NCI-H1930 (cell line): ENCODE measurements at regions not wholly inside any gene's neighbourhood (a gene's known extent, or its start where the extent isn't known, plus 50 kb on each side); places are given as distances from the start of the nearest gene placed in this dataset.
"Not testable (repeated sequence)": the region's sequence is repeated elsewhere in the genome, so short reads cannot be mapped to it uniquely, and the experiment has no call there.

Source experiments
- DNase-seq, 2 experiments: peaks; one replicate each; lab custom pipeline; 2025; lab: John Stamatoyannopoulos, UW

DNA sequence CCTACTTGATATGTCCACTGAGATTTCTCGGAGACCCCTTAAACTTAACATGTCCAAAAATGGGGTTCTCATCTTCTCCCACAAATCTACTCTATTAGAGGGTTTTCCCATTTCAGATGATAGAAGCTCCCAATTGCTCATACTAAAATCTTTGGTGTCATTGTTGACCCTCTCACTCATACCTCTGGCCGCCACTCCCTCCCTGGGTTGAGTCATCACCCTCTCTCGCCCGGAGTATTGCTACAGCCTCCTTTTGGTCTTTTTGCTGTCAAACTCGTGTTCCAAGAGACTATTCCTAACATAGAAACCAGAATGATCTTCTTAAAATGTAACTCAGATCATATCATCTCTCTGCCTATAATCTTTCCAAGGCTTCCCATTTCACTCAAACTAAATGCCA is 91.0 kb upstream of the GNAQ start:
- no peak for DNase-seq

DNA sequence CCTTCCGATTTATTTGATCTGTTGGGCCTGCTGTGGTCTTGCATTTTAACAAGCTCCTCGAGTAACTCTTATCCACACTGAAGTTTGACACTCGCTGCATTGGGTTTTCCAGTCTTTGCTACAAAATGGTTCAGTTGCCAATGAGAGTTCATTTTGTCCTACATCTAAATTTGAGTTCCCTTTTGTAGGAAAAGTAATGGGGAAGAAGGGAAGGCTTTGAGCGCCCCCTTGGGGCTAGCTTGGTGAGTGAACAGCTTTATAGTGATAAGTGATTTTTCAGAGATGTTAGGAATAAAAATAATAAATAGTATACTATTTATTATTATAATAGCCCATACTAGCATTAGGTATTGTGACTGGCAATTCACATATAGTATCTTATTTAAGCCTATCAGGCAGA is 89.9 kb upstream of the GNAQ start:
- peak in 1 of 2 experiments; percentile 33 for DNase-seq

DNA sequence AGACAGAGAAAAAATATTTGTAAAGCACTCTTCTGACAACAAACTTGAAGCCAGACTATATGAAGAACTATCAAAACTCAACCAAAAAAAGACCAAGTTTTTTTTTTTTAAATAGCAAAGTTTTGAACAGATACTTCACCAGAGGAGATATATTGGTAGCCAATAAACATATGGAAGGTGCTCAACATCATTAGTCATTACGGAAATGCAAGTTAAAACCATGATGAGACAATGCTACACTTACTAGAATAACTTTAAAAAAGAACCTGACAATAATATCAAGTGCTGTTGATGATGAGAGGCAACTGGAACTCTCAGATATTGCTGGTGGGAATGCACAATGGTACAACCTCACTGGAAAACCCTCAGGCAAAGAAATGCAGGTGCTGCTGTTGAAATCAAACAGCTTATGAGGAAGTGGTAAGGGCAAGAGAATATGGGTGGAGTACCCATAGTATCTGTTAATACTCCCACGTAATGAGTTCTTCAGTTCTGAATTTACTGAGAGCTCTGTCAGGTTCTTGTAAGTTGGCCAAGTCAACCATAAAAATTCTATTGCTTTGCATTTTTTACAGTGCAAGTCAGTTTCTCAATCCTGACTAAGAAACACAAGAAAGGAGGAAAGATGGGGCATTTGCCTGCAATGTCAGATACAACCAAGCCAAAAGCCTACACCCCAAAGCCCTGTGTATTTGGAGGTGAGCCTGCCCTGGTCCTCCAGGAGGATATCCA is 87.3 kb upstream of the GNAQ start:
- DNase-seq, result no peak

DNA sequence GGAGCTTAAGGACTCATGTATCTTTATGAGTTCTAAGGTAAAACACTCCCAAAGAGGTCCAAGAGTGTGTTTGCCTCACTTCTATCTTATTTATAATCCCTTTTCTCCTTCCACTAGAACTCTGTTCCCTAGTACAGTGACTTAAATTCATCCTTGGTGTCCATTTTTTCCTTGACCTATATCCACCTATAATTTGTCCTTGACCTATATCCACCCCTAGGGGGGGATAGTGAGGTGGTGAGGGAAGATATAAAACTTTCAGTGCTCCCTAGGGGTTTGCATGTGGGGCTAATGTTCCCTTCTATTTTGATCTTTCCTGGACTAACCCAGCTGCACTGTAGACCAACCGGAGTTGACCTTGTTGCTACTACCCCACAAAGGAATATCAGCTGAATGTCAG is 83.5 kb upstream of the GNAQ start:
- DNase-seq, result no peak

DNA sequence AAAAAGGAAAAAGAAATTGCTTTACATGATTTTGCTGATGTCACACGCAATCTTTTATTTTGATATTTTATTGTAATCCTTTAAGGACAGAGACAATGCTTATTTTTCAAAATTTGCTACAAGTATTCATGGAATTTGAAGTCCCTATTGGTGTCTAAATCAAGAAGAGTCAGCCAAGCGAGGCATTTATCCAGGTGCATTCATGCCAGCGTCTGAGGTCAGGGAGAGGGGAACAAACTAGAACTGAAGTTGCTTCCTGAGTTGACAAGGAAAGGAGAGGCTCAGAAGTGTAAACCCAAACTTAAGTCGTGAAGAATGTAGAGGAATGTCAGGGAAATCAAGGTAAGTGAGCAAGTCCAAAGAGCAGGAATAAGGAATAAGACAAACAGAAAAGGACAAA is 83.0 kb upstream of the GNAQ start:
- DNase-seq, result no peak

DNA sequence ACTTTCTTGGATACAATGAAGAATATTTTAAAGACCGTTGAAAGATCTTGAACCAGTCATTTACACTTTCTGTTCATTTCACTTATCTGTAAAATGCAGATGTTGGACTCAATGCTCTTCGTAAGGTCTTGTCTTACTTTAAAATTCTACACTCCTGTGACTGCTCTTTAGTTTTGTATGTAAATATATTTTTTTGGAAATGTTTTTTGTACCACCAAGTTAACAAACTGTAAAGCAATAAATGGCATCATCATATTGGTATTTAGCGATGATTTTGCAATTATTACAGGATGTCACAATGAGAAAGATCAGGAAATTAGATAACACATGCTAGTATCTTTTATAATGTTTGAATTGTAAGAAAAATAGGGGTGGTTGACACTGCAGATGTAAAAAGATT is 80.8 kb upstream of the GNAQ start:
- no peak for DNase-seq

DNA sequence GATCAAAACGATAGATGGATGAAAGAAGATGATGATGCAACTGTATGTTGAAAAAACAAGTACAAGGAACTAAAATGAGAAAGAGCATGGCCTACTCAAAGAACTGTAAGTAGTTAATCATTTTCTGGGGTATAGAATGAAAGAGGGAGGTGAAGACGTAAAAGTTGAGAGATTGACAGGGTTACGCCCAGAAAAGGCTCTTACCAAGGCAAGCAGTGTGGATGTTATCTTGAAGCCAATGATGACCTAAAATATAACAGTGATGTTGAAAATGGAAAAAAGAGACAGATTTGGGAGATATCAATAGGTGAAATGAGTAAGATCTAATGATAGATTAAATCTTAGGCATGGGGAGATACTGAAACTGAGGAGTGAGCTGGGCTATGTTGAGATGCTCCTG is 80.4 kb upstream of the GNAQ start:
- DNase-seq, result no peak

DNA sequence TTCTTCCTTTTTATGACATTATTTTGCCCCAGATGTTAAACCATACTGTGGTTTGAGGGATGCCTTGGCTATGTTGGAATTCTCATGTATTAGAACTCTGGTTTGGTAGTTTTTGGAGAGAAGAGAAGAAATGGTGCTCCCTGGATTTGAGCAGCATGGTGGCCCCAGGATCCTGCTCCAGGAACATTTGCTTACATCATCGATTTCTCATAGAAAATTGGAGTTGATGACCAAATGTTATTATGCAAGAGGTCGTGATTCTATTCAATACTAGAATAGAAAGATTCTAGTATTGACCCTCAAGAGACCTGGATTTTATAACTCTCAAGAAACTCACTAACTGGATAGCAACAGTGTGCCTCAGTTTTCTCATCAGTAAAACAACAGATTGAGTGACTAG is 77.5 kb upstream of the GNAQ start:
- DNase-seq, result no peak

DNA sequence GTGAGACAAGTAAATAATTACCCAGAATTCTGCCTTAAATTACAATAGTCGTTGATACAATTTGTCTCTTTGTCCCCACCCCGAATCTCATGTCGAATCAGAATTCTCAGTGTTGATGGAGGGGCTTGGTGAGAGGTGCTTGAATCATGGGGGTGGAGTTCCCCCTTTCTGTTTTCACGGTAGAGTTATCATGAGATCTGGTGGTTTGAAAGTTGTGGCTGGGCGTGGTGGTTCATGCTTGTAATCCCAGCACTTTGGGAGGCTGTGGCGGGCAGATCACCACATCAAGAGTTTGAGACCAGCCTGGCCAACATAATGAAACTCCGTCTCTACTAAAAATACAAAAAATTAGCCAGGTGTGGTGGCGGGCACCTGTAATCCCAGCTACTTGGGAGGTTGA is 75.0 kb upstream of the GNAQ start:
- not testable (repeated sequence) for DNase-seq

DNA sequence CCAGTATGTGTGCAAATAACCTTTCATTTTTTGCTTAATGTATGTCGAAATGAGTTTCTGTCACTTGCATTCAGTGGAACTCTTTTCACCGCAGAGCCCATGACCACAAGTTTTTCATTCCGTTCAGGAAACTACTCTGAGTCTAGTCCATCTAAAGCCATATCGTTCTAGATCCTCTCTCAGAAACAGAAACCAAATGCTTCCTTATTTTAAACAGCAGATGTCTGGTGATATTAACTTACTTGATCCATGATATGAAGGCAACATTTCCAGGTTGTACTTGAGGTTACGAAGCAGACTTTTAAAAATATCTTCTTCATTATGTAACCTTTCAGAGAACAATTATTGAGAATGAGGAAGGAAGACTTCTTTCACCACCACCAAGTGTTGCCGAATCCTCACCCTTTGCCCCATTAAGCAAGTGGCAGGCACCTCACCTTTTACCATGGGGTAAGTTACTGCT is 72.4 kb upstream of the GNAQ start:
- DNase-seq, result no peak

DNA sequence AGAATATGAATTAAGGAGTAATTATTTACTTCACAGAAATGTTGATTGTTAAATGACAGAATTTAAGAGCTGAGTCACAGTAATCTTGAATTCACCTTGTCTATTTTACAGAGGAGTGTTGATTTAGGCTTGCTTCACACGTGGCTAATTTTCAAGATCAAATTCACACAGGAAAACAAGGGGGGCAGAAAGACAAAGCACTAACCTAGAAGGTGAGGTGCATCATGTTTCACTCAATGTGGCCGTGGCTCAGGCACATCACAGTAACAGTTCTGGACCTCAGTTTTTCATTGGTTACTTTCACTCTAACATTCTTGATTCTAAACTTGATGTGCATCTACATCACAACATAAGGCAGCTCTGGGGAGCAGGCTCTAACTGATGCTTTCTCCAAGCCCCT is 69.6 kb upstream of the GNAQ start:
- DNase-seq, result no peak

DNA sequence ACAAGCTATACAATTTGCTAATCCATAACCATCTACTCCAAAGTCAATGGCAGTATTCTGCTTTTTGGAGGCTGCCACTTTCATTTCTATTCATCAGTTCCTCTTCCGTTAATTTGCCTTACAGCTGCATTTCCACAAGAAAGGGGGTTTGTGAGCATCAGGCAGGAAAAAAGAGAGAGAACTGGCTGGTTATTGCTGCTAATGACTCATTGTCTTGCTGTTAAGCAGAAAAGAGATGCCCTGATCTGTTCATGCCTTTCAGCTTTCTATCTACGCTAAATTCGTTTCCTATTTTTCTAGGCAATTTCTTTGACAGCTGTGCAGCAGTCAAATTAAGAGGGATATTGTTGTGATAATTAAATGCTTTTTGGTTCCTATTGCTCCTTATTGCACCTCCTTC is 65.9 kb upstream of the GNAQ start:
- DNase-seq, result no peak

DNA sequence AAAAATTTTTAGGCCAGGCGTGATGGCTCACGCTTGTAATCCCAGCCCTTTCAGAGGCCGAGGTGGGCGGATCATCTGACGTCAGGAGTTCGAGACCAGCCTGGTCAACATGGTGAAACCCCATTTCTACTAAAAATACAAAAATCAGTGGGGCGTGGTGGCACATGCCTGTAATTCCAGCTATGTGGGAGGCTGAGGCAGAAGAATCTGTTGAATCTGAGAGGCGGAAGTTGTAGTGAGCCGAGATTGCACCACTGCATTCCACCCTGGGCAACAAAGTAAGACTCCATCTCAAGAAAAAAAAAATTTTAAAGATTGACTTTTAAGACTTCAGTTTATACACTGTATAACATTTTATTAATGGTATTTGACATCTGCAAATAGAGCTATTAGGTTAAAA is 60.1 kb upstream of the GNAQ start:
- no peak for DNase-seq

DNA sequence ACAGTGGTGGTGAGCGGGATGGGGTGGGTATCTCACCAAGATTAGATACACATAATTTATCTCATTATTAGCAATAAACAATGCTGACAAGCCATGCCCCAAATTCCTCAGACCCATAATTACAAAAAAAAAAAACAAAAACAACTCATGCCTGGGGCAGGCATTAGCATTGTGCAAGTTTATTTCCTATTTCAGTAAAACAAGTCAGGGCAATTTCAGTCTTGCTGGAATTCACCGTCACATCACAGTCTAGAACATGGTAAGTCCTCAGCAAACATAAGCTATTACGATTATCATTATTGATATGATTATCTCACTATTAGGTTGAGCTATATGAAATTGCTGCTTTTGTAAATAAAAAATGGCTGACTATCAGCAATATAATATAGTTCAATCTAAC is 57.5 kb upstream of the GNAQ start:
- no peak for DNase-seq

DNA sequence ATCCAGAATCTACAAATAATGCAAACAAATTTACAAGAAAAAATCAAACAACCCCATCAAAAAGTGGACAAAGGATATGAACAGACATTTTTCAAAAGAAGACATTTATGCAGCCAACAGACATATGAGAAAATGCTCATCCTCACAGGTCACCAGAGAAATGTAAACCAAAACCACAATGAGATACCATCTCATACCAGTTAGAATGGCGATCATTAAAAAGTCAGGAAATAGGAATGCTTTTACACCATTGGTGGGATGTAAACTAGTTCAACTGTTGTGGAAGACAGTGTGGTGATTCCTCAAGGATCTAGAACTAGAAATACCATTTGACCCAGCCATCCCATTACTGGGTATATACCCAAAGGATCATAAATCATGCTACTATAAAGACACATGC is 56.6 kb upstream of the GNAQ start:
- not testable (repeated sequence) for DNase-seq
